ENCODE measurements at regions not wholly inside any gene's neighbourhood (a gene's known extent, or its start where the extent isn't known, plus 50 kb on each side); places are given as distances from the start of the nearest gene placed in this dataset.

- no peak for TF ChIP-seq REST (IDR thresholded peaks at IDR 0.05; ENCODE audit: unreplicated experiment)
- TF ChIP-seq EZH2 (IDR thresholded peaks at IDR 0.05; ENCODE audit: low read depth, unreplicated experiment) = no peak
- no peak for TF ChIP-seq POLR2AphosphoS5 (IDR thresholded peaks at IDR 0.05; ENCODE audit: low read depth)
- no peak for TF ChIP-seq EZH2phosphoT487 (IDR thresholded peaks at IDR 0.05; ENCODE audit: unreplicated experiment)
- no peak for TF ChIP-seq CTCF (conservative IDR thresholded peaks at IDR 0.05; ENCODE audit: low read depth in 2 of 2)
Observed at GRCh38 chr5:29882036-29882435, 1311.5 kb upstream of the CDH6 start.

Measured in GM23338 (cell line).